Limb (tissue), 2 donors: ENCODE measurements at regions not wholly inside any gene's neighbourhood (a gene's known extent, or its start where the extent isn't known, plus 50 kb on each side); places are given as distances from the start of the nearest gene placed in this dataset.
"Not testable (repeated sequence)": the region's sequence is repeated elsewhere in the genome, so short reads cannot be mapped to it uniquely, and the experiment has no call there.

Experiments used
- DNase-seq, 2 donors: peaks; one replicate each; pipeline ENCODE4 v3.0.0-alpha.2; 2016; ENCODE audit errors: extremely low spot score in 2 of 2

DNA sequence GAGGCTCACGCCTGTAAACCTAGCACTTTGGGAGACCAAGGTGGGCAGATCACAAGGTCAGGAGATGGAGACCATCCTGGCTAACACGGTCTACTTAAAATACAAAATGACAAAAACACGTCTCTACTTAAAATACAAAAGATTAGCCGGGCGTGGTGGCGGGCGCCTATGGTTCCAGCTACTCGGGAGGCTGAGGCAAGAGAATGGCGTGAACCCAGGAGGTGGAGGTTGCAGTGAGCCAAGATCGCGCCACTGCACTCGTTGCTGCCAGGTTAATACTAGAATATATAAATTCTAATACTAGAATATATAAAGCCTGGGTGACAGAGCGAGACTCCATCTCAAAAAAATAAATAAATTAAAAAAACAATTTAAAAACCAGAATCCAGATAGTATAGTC, 588.7 kb upstream of the CDH7 start:
- DNase-seq = not testable (repeated sequence)

DNA sequence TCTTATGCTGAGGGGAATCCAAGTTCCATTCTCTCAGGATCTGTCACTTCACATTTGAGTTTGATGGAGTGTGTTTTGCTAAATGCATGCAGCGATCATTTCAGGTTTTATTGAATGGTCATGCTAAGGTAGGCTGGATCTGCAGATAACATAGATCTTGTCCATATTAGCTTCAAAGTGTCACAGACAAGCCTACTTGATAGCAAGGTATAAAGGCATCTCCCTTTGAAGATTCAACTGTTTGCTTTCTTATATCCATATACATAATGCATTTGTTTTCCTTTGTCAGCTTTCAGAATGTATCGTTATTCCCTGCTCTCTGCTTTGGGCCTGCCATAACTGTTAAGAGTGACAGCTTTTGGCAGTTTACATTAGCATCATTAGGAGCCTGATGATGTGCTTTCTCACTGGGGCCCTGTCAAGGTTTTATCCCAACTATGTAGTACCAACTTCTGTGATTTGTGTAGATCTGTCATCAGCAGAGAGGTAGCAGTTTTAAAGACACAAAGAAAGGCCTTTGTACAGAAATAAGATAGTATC, 604.3 kb upstream of the CDH7 start:
- DNase-seq = no peak

DNA sequence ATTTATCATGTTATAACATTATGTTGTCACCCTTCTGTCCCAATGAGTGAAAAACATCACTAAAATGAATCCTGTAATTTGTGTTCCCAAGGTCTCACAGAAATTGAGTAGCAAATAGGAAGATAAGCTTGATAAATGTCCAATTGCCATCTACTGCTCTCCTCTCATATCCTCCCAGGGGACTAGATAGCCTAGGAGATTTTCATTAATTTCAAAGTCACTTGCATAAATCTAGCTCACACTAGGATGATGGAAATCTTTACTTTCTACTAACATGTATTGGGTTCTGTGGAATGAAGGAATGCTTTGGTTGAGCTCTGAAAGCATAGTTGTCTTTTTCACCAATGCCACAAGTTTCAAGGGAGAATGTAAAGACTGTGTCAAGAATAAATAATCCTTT, 605.5 kb upstream of the CDH7 start:
- DNase-seq = no peak

DNA sequence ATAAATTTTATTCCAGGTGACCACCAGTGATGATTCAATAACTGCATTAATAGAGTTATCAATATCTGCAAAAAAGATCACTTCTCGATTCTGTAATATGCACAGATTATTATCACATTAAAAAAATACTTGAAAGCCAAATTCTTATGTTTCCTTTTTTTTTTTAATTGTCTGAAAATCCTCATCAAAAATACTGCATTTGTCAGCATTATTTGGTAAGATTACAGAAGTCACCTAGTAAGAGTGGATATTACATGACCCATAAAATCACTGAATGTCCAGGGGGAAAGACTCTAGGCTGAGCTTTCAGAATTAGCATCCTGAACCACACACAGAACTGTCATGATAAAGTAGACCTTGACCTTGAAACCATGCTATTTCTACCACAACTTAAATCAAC, 617.2 kb upstream of the CDH7 start:
- no peak for DNase-seq

GRCh38 chr18:65124633-65125032, 626.2 kb upstream of the CDH7 start:
- no peak for DNase-seq

GRCh38 chr18:65103864-65104263, 646.9 kb upstream of the CDH7 start:
- no peak for DNase-seq

DNA sequence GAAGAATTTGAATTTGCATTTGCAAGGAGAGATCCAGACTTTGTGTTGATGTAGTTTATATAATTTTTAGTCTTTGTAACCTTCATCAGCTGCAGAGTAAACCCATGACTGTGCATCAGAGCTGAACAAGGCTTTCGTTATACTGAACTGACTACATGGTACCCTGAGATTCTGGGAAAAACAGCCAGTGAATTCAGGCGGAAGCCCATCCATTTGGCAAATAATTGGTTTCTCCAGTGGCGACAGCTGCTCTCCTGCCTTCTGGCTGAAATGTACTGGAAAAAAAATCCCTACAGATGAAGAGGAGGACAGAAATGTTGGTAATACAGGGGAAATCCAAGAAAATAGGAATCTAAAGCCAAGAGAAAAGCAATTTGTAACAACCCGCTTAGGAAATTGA, 657.5 kb upstream of the CDH7 start:
- peak in 1 of 2 donors; percentile 2 for DNase-seq

- peak in 1 of 2 donors; percentile 15 for DNase-seq
Measured at GRCh38 chr18:65091744-65092329, 659.0 kb upstream of the CDH7 start.

DNA sequence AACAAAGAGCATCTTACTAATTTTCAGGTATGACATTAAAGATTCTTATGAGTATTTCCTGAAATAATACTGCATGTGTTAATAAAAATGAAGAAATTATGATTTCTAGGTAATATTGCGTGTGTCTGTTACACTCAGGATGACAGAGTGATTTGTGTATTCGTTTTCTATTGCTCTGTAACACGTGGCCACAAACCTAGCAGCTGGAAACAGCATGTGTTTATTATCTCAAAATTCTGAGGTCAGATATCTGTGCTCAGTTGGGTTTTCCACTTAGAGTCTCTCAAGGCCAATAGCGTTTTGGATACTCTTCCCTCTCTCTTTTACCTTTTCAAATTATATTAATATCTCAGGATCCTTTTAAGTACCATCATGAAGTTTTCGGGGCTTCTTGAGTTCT, 667.9 kb upstream of the CDH7 start:
- no peak for DNase-seq

DNA sequence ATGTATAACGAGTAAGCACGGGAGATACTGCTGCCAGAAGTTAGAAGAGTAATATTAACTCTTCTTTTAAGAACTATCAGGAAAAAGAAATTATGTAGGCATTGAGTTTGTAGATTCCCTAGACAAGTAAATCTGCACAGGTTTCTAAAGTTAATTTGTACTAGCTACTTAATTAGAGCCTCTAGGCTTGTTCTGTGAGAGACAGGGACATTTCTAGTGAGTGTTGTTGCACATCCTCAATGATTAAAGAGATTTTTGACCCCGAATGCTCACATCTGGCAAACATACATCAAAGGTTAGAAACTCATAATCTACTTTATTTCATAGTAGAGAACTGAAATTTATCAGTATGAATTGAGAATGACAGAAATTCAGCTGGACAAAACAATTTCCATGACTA, 669.0 kb upstream of the CDH7 start:
- DNase-seq = no peak

DNA sequence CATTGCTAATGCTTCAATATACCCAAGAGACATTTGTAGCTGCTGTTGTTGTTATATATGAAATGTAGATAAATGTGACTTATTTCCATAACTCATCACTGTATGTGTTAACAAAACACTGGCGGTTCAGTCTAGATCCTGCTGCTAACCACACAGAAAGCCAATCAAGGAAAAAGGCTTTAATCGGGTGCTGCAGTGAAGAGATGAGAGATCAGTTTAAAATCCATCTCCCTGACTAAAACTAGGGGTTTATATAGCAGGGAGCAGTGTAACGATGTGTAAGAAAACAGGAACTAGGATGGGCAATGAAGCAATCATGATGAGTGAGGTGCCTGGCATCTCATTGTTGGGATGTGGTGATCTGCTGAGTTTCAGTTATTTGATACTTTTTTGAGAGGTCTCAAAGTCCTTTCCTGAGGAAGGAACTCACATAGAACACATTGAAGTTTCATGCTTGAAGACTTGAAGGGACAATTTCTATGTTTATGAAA, 677.7 kb upstream of the CDH7 start:
- DNase-seq = no peak

DNA sequence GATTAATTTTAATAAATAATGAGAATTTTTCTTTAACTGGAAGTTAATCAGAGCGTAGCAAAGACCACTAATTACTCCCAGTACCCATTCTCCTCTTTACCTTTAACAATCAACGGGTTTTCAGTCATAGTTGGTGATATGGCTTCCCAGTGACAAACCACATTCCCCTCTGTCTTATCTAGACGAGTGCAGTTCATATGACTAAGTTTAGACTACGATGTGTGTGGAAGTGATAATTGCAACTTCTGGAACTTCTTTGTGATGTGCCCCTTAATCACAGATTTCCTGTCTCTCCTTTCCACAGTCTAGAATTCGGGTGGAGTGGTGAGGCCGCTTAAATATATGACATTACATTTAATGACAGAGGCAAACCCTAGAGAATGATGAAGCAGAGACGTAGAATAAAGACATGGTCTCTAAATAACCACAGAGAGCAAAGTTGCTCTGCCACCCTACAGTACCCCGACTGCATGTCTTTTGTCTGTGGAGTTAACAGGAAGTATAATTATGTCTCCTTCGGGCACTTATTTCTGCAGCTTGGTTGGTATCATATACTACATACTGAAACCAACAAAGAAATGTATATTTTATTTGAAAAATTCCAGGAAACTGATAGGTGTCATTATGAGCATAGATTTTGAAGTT, 693.3 kb upstream of the CDH7 start:
- no peak for DNase-seq

DNA sequence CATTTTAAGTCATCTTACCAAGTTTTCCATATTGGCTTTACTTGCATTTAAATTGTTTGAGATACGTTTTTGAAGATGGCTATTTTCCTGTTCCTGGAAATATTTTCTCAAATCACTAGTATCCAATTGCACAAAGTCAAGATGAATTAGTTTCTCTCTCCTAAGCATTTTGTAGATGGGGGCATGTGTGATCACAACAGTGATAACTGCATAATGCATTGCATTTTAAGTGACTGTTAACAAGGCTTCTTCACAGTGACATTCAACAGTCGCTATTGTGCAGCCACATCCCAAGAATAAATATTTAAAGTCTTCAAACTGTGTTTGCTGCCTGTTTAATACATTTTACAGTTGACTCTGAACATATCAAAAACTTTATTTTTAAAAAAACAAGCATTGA, 694.2 kb upstream of the CDH7 start:
- no peak for DNase-seq

DNA sequence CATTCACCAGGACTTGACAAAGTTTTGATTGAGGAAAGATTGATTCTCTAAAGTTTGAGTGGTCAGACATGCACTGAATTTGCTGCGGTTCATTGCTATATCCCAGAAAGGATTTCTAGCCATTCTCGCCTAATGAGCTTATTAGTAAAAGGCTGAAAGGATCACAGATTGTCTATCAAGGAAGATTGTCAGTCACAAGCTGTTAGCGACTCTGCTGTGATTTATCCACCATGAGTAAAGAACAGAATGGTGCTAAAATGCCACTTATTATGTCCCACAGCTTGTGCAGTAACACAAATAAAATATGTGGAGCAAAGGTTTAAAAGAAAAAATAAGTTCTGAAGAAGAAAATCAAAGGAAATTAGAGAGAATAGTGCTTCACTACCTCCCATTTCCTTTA, 701.2 kb upstream of the CDH7 start:
- DNase-seq = no peak

- DNase-seq = no peak
Measured at GRCh38 chr18:65039578-65039977, 711.2 kb upstream of the CDH7 start.

DNA sequence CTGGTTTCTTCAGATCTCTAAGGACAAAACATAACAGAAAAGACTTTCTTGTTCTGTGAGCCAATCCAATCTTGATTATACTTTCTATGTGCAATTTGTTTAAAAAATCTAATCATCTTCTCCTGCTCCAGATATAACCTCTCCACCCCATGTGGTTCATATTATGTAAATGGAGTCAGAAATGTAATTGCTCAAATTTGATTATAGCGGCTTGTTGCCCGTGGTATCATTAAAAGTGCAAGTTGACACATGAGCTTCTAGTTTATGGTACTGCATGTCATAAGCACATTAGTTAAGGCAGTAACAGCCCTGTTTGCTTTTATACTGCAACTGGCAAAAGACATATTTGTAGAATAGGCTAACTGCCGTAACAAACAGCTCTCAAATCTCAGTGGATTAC, 715.1 kb upstream of the CDH7 start:
- DNase-seq = no peak

DNA sequence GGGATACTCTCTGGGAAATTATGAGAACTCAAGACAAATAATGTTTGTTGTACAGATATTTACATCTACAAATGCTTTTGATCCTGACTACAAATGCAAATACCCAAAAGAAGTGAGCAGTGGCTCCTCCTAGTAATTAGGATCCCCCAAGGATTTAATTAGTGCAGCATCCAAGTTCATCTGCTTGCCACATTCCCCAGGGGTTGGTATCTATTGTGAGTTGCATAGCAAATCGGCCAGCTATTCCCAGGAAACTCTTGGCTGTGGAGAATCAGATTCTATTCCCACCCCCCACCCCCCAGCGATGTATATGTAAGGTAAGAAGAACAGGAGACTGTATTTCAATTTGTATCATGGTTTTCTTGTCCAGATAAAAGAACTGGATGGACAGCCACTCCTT, 725.1 kb upstream of the CDH7 start:
- no peak for DNase-seq

DNA sequence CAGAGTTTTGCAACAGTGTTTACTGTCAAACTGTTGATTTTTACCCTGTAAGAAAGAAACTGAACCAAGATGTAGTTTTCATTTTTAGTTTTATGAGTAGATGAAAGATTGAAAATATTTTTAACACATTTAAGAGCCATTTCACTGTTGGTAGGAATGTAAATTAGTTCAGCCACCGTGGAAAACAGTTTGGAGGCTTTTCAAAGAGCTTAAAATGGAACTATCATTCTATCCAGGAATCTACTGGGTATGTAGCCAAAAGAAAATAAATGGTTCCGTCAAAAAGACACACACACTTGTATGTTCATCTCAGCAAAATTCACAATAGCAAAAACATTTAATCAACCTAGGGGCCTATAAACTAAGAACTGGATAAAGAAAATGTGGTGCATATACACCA, 729.8 kb upstream of the CDH7 start:
- DNase-seq = no peak

DNA sequence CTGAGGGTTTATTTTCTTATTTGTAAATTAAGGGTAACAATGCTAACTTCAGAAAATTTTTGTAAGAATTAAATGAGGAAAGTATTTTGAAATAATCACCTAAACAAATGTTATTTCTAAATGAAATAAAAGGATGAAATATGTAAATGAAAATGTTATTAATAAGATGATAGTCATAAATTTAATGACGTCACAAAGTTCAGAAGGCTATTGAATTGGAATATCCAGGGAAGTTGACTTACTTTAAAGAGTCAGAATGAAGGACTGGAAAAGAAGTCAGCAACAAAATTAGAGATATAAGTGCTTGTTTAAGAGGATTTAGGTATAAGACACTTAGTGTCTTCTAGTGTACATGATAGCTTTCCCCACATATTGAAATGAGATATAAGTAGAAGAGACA, 732.6 kb upstream of the CDH7 start:
- DNase-seq = no peak

DNA sequence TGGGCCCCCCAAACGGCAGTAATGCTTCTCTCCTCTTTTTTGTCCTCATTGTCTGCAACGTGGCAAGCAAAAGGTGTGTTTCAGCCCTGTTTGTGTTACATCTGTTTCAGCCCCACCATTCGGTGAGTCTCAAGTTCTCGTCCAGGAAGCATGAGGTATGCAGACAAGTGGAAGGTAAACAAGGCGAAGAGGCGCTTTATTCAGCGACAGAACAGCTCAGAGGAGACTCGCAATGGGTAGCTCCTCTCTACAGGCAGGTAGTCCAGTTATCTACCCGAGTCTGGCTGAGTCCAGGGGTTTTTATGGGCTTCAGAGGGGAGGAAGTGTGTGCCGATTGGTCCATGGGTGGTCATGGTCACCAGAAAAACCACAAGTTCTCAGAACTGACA, 733.4 kb upstream of the CDH7 start:
- DNase-seq = no peak

- no peak for DNase-seq
Measured at GRCh38 chr18:65016631-65017371, 734.0 kb upstream of the CDH7 start.

GRCh38 chr18:64994370-64994769, 756.4 kb upstream of the CDH7 start:
- no peak for DNase-seq

DNA sequence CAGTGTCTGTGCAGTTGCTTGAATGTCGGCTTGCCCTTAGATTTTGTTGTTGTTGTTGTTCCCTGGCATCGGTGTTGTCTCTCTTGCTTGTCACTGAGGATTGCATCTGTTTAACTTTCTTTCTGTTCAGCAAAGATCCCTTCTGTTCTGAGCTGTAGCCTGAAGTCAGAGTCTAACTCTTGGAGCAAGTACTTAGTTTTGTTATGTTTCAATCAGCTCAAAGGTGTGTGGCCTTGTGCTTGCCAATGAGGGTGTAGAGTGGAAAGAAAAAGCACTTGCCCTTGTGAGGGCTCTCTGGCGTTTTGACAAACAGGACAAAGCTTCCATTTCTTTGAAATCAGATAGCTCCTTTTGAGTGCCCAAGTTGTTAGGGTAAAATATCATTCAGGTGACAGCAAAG, 757.1 kb upstream of the CDH7 start:
- DNase-seq = no peak
